ENCODE measurements at regions not wholly inside any gene's neighbourhood (a gene's known extent, or its start where the extent isn't known, plus 50 kb on each side); places are given as distances from the start of the nearest gene placed in this dataset.

DNA sequence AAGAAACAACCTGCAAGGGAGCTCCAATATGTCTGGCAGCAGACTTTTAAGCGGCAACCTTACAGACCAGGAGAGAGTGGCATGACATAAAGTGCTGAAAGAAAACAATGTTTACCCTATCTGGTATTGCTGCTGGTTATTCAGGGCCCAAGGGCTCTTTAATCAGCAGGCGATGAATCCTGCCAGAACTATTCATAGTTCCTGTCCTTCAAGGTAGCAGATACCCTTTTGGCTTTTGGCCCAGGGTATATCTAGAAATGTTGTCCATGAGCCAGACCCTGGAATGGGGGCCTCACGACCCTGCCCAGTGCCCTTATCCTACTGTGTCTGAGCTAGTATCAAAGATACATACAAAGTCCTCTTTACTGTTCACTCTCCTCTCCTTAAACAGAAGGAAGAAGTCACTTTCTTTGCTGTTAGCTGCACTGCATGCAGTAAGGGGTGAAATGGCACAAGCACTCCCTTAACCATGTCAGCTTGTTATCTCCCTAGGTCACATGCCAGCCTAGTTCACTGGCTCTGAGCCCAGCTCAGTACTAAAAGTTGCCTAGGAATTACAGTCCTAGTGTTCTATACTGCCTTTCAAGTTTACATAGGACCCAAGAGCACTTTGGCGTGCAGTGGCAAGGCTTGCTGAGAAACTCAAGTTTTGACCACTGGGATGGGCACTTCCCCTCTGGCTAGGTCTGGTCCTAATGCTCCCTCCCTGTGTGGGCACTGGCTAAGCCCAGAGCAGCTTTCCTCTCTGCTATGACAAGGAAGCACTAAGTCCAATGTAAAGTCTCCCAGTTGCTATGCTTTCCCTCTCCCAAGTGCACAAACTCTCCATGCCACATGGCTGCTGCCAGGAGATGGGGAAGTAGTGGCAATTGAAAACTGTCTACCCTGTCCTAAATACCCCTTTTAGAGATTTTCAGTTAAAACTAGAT is 122.0 kb downstream of the HTR1B start:
- no peak overlapping the region for H3K9ac ChIP-seq (ENCODE audit: low read depth in 1 of 2, low read length in 2 of 2)
- no peak overlapping the region for H3K27ac ChIP-seq (ENCODE audit: low read depth in 1 of 2, low read length in 2 of 2)
- no peak overlapping the region for H3K4me3 ChIP-seq (ENCODE audit: low read depth in 1 of 3, low read length in 3 of 3)
- DNase-seq (ENCODE audit: low spot score): no peak
- H3K4me1 ChIP-seq (ENCODE audit: control insufficient read depth in 4 of 4, insufficient read depth in 4 of 4, low read length in 3 of 4): no peaks in the 10 kb centered on the region
- H3K9me3 ChIP-seq (ENCODE audit: control insufficient read depth in 4 of 4, low read length in 3 of 4): no peaks in the 10 kb centered on the region
- TF ChIP-seq RXRA (IDR thresholded peaks at IDR 0.05) (no peak), JUND (IDR thresholded peaks at IDR 0.05) (no peak), HNF4G (IDR thresholded peaks at IDR 0.05) (no peak), TAF1 (conservative IDR thresholded peaks at IDR 0.05) (no peak), HNF4A (conservative IDR thresholded peaks at IDR 0.05) (no peak), FOXA1 (IDR thresholded peaks at IDR 0.05) (no peak), SP1 (IDR thresholded peaks at IDR 0.05) (no peak)
- TF ChIP-seq, protein P1, sequence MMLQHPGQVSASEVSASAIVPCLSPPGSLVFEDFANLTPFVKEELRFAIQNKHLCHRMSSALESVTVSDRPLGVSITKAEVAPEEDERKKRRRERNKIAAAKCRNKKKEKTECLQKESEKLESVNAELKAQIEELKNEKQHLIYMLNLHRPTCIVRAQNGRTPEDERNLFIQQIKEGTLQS (IDR thresholded peaks at IDR 0.05): no peak
- TF ChIP-seq, protein P2, sequence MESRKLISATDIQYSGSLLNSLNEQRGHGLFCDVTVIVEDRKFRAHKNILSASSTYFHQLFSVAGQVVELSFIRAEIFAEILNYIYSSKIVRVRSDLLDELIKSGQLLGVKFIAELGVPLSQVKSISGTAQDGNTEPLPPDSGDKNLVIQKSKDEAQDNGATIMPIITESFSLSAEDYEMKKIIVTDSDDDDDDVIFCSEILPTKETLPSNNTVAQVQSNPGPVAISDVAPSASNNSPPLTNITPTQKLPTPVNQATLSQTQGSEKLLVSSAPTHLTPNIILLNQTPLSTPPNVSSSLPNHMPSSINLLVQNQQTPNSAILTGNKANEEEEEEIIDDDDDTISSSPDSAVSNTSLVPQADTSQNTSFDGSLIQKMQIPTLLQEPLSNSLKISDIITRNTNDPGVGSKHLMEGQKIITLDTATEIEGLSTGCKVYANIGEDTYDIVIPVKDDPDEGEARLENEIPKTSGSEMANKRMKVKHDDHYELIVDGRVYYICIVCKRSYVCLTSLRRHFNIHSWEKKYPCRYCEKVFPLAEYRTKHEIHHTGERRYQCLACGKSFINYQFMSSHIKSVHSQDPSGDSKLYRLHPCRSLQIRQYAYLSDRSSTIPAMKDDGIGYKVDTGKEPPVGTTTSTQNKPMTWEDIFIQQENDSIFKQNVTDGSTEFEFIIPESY (IDR thresholded peaks at IDR 0.05): no peak
- TF ChIP-seq, protein P3, sequence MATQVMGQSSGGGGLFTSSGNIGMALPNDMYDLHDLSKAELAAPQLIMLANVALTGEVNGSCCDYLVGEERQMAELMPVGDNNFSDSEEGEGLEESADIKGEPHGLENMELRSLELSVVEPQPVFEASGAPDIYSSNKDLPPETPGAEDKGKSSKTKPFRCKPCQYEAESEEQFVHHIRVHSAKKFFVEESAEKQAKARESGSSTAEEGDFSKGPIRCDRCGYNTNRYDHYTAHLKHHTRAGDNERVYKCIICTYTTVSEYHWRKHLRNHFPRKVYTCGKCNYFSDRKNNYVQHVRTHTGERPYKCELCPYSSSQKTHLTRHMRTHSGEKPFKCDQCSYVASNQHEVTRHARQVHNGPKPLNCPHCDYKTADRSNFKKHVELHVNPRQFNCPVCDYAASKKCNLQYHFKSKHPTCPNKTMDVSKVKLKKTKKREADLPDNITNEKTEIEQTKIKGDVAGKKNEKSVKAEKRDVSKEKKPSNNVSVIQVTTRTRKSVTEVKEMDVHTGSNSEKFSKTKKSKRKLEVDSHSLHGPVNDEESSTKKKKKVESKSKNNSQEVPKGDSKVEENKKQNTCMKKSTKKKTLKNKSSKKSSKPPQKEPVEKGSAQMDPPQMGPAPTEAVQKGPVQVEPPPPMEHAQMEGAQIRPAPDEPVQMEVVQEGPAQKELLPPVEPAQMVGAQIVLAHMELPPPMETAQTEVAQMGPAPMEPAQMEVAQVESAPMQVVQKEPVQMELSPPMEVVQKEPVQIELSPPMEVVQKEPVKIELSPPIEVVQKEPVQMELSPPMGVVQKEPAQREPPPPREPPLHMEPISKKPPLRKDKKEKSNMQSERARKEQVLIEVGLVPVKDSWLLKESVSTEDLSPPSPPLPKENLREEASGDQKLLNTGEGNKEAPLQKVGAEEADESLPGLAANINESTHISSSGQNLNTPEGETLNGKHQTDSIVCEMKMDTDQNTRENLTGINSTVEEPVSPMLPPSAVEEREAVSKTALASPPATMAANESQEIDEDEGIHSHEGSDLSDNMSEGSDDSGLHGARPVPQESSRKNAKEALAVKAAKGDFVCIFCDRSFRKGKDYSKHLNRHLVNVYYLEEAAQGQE (IDR thresholded peaks at IDR 0.05): no peak
- TF ChIP-seq, protein P4, sequence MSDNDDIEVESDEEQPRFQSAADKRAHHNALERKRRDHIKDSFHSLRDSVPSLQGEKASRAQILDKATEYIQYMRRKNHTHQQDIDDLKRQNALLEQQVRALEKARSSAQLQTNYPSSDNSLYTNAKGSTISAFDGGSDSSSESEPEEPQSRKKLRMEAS (IDR thresholded peaks at IDR 0.05): no peak
- 71% methylated on average over 4 of the region's 4 CpGs for WGBS
- no peaks in the 10 kb centered on the region for H3K27me3 ChIP-seq (ENCODE audit: control insufficient read depth in 4 of 4, insufficient read depth in 4 of 4, low read length in 3 of 4)
- H3K36me3 ChIP-seq (ENCODE audit: control insufficient read depth in 4 of 4, insufficient read depth in 3 of 4, low read depth in 1 of 4, low read length in 3 of 4): no peaks in the 10 kb centered on the region

DNA sequence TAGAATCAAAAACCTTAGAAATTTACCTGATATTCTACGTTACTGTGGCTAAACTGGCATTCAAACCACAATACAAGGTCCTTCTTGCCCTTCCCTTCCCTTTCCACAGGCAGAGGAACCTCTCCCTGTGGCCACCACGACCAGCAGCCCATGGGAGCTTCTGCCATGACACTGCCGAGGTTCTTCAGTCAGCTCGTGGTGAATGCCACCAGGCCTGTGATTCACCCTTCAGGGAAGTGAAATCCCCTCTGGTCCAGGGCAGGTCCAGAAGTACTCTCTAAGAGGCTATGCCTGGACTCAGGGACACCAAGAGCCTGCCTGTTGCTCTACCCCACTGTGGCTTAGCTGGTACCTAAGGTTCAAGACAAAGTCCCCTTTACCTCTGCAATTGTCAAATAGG is 123.0 kb downstream of the HTR1B start:
- Histone ChIP-seq H3K27ac (ENCODE audit: low read depth in 1 of 2, low read length in 2 of 2) (no peak overlapping the region), H3K27me3 (ENCODE audit: control insufficient read depth in 4 of 4, insufficient read depth in 4 of 4, low read length in 3 of 4) (no peaks in the 10 kb centered on the region), H3K9me3 (ENCODE audit: control insufficient read depth in 4 of 4, low read length in 3 of 4) (no peaks in the 10 kb centered on the region), H3K36me3 (ENCODE audit: control insufficient read depth in 4 of 4, insufficient read depth in 3 of 4, low read depth in 1 of 4, low read length in 3 of 4) (no peaks in the 10 kb centered on the region), H3K4me1 (ENCODE audit: control insufficient read depth in 4 of 4, insufficient read depth in 4 of 4, low read length in 3 of 4) (no peaks in the 10 kb centered on the region), H3K4me3 (ENCODE audit: low read depth in 1 of 3, low read length in 3 of 3) (no peak overlapping the region), H3K9ac (ENCODE audit: low read depth in 1 of 2, low read length in 2 of 2) (no peak overlapping the region)
- 64% methylated on average over 4 of the region's 4 CpGs for WGBS
- no peak for DNase-seq (ENCODE audit: low spot score)
- TF ChIP-seq FOXA1 (IDR thresholded peaks at IDR 0.05) (no peak), HNF4A (conservative IDR thresholded peaks at IDR 0.05) (no peak), YY1 (IDR thresholded peaks at IDR 0.05) (no peak), EGR1 (IDR thresholded peaks at IDR 0.05; ENCODE audit: low read depth in 2 of 2) (no peak)
- TF ChIP-seq, protein P3 (IDR thresholded peaks at IDR 0.05): no peak

Data from liver (tissue), 7 donors.